ENCODE measurements at regions not wholly inside any gene's neighbourhood (a gene's known extent, or its start where the extent isn't known, plus 50 kb on each side); places are given as distances from the start of the nearest gene placed in this dataset.

DNA sequence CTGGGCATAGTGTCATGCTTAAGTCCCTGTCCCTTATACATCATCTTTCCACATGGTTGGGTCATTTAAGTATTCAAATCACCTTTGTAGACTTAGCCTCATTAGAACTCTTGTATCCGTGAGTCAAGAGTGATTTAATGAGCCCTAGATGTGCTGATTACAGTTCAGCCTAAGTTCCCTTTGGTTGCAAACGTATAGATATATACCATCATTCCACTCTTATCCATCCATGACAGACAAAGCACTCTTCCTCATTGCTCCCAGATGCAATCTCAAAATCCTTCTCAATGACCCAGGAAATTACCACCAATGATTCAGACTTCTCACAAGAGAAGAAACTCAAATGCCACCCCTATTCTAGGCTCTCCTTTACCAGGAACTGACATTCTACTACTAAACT, 50.2 kb upstream of the C3orf49 start (continued):
- TF ChIP-seq, protein P1, sequence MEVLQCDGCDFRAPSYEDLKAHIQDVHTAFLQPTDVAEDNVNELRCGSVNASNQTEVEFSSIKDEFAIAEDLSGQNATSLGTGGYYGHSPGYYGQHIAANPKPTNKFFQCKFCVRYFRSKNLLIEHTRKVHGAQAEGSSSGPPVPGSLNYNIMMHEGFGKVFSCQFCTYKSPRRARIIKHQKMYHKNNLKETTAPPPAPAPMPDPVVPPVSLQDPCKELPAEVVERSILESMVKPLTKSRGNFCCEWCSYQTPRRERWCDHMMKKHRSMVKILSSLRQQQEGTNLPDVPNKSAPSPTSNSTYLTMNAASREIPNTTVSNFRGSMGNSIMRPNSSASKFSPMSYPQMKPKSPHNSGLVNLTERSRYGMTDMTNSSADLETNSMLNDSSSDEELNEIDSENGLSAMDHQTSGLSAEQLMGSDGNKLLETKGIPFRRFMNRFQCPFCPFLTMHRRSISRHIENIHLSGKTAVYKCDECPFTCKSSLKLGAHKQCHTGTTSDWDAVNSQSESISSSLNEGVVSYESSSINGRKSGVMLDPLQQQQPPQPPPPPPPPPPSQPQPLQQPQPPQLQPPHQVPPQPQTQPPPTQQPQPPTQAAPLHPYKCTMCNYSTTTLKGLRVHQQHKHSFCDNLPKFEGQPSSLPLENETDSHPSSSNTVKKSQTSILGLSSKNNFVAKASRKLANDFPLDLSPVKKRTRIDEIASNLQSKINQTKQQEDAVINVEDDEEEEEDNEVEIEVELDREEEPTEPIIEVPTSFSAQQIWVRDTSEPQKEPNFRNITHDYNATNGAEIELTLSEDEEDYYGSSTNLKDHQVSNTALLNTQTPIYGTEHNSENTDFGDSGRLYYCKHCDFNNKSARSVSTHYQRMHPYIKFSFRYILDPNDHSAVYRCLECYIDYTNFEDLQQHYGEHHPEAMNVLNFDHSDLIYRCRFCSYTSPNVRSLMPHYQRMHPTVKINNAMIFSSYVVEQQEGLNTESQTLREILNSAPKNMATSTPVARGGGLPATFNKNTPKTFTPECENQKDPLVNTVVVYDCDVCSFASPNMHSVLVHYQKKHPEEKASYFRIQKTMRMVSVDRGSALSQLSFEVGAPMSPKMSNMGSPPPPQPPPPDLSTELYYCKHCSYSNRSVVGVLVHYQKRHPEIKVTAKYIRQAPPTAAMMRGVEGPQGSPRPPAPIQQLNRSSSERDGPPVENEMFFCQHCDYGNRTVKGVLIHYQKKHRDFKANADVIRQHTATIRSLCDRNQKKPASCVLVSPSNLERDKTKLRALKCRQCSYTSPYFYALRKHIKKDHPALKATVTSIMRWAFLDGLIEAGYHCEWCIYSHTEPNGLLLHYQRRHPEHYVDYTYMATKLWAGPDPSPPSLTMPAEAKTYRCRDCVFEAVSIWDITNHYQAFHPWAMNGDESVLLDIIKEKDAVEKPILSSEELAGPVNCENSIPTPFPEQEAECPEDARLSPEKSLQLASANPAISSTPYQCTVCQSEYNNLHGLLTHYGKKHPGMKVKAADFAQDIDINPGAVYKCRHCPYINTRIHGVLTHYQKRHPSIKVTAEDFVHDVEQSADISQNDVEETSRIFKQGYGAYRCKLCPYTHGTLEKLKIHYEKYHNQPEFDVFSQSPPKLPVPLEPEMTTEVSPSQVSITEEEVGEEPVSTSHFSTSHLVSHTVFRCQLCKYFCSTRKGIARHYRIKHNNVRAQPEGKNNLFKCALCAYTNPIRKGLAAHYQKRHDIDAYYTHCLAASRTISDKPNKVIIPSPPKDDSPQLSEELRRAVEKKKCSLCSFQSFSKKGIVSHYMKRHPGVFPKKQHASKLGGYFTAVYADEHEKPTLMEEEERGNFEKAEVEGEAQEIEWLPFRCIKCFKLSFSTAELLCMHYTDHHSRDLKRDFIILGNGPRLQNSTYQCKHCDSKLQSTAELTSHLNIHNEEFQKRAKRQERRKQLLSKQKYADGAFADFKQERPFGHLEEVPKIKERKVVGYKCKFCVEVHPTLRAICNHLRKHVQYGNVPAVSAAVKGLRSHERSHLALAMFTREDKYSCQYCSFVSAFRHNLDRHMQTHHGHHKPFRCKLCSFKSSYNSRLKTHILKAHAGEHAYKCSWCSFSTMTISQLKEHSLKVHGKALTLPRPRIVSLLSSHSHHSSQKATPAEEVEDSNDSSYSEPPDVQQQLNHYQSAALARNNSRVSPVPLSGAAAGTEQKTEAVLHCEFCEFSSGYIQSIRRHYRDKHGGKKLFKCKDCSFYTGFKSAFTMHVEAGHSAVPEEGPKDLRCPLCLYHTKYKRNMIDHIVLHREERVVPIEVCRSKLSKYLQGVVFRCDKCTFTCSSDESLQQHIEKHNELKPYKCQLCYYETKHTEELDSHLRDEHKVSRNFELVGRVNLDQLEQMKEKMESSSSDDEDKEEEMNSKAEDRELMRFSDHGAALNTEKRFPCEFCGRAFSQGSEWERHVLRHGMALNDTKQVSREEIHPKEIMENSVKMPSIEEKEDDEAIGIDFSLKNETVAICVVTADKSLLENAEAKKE (CRISPR knock-in tag; IDR thresholded peaks at IDR 0.05) = no peak

All from GM23338 (cell line).